Nephron (organoid): ENCODE measurements at regions not wholly inside any gene's neighbourhood (a gene's known extent, or its start where the extent isn't known, plus 50 kb on each side); places are given as distances from the start of the nearest gene placed in this dataset.

ENCODE experiments used
- H3K27ac Mint-ChIP-seq, 3 experiments: 2 replicates each; pipeline ENCODE4 v1.8.0; 2020; ENCODE audit warnings: mixed read lengths in 3 of 3, mild to moderate bottlenecking in 2 of 3, moderate library complexity in 1 of 3
- H3K27me3 Mint-ChIP-seq: 2 replicates; pipeline ENCODE4 v1.8.0; 2021; ENCODE audit warnings: low read depth, mild to moderate bottlenecking, moderate library complexity, mixed read lengths
- H3K36me3 Mint-ChIP-seq: 2 replicates; pipeline ENCODE4 v1.8.0; 2020; ENCODE audit warnings: low read depth, mixed read lengths
- H3K4me1 Mint-ChIP-seq: 2 replicates; pipeline ENCODE4 v1.8.0; 2020; ENCODE audit warnings: mixed read lengths
- H3K4me3 Mint-ChIP-seq, 3 experiments: 2 replicates each; pipeline ENCODE4 v1.8.0; 2020; ENCODE audit warnings: mild to moderate bottlenecking in 3 of 3, mixed read lengths in 3 of 3, moderate library complexity in 2 of 3
- H3K9me3 Mint-ChIP-seq: 2 replicates; pipeline ENCODE4 v1.8.0; 2020; ENCODE audit warnings: mixed read lengths
- CTCF ChIP-seq, 3 experiments: fragments of 200-600 bp; sonication (generic); IDR thresholded peaks; one replicate each; pipeline ENCODE4 v1.5.0; 2021; ENCODE audit warnings: antibody characterized with exemption in 3 of 3; ENCODE audit not compliant: unreplicated experiment in 3 of 3

GRCh38 chr7:17036584-17036983 is 154.8 kb upstream of the AGR3 start:
- Mint-ChIP-seq H3K36me3 (no peaks in the 10 kb centered on the region), H3K9me3 (no peaks in the 10 kb centered on the region), H3K4me3 (no peak overlapping the region)

GRCh38 chr7:17037356-17037755 is 155.6 kb upstream of the AGR3 start:
- H3K36me3 Mint-ChIP-seq: no peaks in the 10 kb centered on the region
- H3K4me1 Mint-ChIP-seq: peaks cover 11% of the 10 kb centered on the region
- TF ChIP-seq CTCF (IDR thresholded peaks at IDR 0.05; ENCODE audit: unreplicated experiment in 3 of 3): no peak
- peaks cover 5% of the 10 kb centered on the region for H3K27me3 Mint-ChIP-seq
- no peak overlapping the region for H3K27ac Mint-ChIP-seq
- H3K9me3 Mint-ChIP-seq: no peaks in the 10 kb centered on the region
- H3K4me3 Mint-ChIP-seq: no peak overlapping the region

More at GRCh38 chr7:17036584-17036983, 154.8 kb upstream of the AGR3 start:
- no peak overlapping the region for H3K27ac Mint-ChIP-seq
- H3K4me1 Mint-ChIP-seq: peaks cover 11% of the 10 kb centered on the region
- no peak for TF ChIP-seq CTCF (IDR thresholded peaks at IDR 0.05; ENCODE audit: unreplicated experiment in 3 of 3)
- peaks cover 5% of the 10 kb centered on the region for H3K27me3 Mint-ChIP-seq

- peaks cover 15% of the 10 kb centered on the region for H3K4me1 Mint-ChIP-seq
- peak overlapping the region in 1 of 3 experiments; percentile 50 for H3K27ac Mint-ChIP-seq
- no peak for TF ChIP-seq CTCF (IDR thresholded peaks at IDR 0.05; ENCODE audit: unreplicated experiment in 3 of 3)
- no peaks in the 10 kb centered on the region for H3K36me3 Mint-ChIP-seq
- H3K9me3 Mint-ChIP-seq: no peaks in the 10 kb centered on the region
- H3K4me3 Mint-ChIP-seq: no peak overlapping the region
- H3K27me3 Mint-ChIP-seq: peaks cover 6% of the 10 kb centered on the region
These were observed 156.5 kb upstream of the AGR3 start for GRCh38 chr7:17038160-17038782.

- Mint-ChIP-seq H3K36me3 (no peaks in the 10 kb centered on the region), H3K27me3 (peaks cover 9% of the 10 kb centered on the region), H3K27ac (peak overlapping the region in 1 of 3 experiments; percentile 50), H3K4me3 (no peak overlapping the region), H3K4me1 (peaks cover 19% of the 10 kb centered on the region), H3K9me3 (no peaks in the 10 kb centered on the region)
- TF ChIP-seq CTCF (IDR thresholded peaks at IDR 0.05; ENCODE audit: unreplicated experiment in 3 of 3): no peak
These were observed 157.0 kb upstream of the AGR3 start for GRCh38 chr7:17038783-17039170.

GRCh38 chr7:17039372-17039771 is 157.6 kb upstream of the AGR3 start:
- no peak overlapping the region for H3K27ac Mint-ChIP-seq
- no peak overlapping the region for H3K4me3 Mint-ChIP-seq
- no peaks in the 10 kb centered on the region for H3K9me3 Mint-ChIP-seq
- TF ChIP-seq CTCF (IDR thresholded peaks at IDR 0.05; ENCODE audit: unreplicated experiment in 3 of 3): no peak
- H3K36me3 Mint-ChIP-seq: no peaks in the 10 kb centered on the region
- H3K27me3 Mint-ChIP-seq: peaks cover 9% of the 10 kb centered on the region
- H3K4me1 Mint-ChIP-seq: peaks cover 19% of the 10 kb centered on the region

GRCh38 chr7:17040716-17041115 is 158.9 kb upstream of the AGR3 start:
- Mint-ChIP-seq H3K27ac (no peak overlapping the region), H3K4me1 (peaks cover 19% of the 10 kb centered on the region)
- TF ChIP-seq CTCF (IDR thresholded peaks at IDR 0.05; ENCODE audit: unreplicated experiment in 3 of 3): no peak

More at GRCh38 chr7:17040716-17041115, 158.9 kb upstream of the AGR3 start:
- peaks cover 12% of the 10 kb centered on the region for H3K27me3 Mint-ChIP-seq
- H3K36me3 Mint-ChIP-seq: no peaks in the 10 kb centered on the region
- no peak overlapping the region for H3K4me3 Mint-ChIP-seq
- H3K9me3 Mint-ChIP-seq: no peaks in the 10 kb centered on the region
